MV-4-11 (cell line): ENCODE measurements at regions not wholly inside any gene's neighbourhood (a gene's known extent, or its start where the extent isn't known, plus 50 kb on each side); places are given as distances from the start of the nearest gene placed in this dataset.
A peak's percentile ranks its signal among the peaks of the same experiment; 100 is the strongest.
"Not testable (repeated sequence)": the region's sequence is repeated elsewhere in the genome, so short reads cannot be mapped to it uniquely, and the experiment has no call there.

Source experiments
- DNase-seq: peaks from one replicate; lab custom pipeline; 2025; lab: John Stamatoyannopoulos, UW

DNA sequence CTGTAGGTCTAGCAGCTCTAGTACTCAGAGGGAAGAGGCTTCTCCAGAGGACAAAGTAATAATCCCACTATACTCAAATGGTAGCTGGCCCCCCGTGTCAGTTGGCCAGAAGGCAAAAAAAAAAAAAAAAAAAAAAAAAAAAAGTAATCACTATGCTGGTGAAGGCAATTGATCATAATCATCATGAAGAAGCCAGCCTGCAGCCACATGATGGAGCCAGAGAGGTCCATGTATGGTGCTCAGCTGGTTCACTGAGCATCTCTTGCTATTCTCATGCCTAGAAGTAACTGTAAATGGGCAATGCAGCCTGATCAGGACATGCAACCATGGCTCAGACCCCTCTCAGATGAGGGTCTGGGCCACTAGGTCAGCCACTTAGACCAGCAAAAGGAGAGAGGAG is 378.8 kb downstream of the MED13L start:
- no peak for DNase-seq

DNA sequence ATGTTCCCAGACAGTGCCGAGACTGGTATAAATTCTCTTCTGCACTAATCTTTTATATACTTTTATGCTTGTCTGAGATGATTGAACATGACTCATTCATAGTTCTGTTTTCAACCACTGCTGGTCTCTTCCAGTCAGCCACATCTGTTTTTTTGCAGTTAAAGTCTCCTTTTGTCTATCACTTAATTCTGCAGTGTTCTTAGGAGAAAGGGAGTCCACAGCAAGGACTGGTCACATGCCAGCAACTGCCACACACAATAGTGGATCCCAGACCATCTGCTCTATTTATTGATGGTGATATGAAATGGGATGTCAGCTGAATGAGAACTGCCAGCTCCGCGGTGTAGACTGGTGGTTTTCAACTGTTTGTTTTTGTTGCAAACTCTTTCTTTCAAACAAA is 379.8 kb downstream of the MED13L start:
- DNase-seq = no peak

DNA sequence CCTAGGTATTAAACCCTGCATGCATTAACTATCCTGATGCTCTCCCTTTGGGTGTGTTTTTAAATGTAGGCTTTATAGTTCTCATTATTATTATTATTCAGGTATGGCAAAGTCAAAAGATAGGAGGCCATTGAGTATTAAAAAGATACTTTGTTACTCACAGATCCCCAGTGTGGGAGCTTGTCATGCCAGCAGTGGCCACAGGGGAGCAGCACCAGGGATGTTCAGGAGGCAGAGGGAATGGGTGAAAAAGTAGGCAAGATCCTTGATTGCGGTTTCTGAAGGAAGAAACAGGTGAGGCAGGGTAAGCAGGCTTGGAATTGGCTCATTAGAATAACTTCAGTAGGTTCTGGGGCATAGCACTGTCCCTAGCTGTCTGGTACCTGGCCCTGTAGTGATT is 382.2 kb downstream of the MED13L start:
- DNase-seq = no peak

DNA sequence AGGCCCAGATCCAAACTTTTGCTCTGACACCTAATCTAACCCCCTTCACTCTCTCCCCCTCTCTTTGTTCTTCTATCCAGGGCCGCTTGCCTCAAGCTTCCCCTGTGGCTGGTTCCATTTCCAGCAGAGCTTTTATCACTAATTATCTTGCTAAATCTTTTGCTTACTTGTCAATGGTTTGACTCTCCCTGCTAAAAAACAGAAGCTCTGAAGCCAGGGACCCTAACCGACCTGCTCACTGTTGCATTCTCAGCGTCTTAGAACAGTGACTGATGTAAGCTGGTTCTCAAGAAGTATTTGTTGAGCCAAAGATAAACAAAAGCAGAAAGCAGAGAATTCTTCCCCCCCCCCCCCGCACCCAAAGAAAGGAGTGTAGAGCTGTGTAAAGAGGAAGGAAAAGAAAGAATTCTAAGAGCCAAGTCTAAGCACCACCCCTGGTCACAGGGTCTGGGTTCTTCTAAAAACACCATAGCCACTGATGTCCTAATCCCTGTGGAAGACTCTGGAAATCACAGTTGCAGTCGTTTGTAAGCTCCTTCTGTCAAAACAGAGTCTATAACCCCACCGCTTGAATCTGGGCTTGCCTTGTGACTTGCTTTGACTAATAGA is 385.8 kb downstream of the MED13L start:
- DNase-seq = no peak

DNA sequence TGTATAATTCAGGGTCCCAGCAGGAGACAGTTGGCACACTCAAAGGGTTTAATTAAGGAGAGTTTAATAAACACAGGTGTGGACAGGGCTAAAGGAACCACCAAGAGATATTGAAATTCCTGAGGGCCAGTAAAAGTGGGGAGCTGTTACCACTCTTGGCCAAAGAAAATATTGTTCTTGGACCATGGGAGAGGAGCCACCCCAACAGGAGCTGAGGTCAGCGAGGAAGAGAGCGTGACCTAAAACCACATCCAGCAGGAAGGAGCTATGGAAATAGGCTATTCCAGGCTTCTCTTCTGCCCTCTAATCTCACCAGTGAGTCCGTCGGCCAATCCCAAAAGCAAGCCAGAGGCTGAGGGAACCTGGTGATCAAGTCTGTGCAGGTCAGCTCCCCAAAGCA is 390.8 kb downstream of the MED13L start:
- DNase-seq = no peak

DNA sequence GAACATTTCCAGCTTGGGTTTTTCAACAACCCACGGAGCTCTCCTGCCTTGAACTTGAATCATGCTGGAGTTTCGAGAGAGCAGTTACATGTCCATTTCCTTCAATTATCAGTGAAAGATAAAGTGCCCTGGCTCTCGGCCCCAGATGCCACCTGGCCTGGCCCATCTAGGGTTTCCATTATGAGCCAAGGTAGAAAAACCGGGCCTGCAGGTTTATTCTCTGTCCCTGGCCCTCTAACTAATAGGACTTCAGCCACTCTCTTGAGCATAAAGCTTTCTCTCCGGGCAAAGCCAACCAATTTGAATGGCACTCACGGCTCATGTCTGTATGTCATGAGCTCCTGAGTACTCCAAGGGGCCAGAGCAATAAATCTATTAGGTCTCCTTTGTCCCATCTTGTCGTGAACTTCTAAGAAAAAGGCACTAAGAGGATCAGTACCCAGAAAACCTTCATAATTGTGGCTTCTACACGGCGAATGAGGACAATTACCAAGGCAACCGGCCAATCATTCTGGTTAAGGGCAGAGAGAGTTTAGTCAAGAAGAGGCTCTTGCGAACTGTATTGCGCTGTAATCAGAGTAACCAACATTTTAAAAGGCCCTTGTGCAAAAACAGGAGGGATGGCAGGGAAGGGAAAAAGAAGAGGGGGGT is 392.3 kb downstream of the MED13L start:
- no peak for DNase-seq

DNA sequence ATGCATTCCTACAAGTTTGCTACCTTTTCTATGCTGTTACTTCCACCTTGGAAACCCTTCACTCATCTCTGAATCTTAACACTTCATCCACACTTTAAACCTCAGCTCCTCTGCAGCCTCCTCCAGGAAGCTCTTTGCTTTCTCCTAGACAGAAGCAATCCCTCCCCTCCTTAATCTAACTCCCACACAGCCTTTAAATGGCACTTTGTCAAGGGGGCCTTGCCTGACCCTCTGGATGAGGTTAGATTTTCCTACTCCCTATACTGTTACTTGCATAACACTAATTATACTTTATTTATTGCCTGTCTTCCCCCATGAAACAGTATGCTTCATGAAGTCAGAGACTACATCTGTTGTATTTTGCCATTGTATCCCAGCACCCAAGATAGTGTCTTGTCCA is 394.6 kb downstream of the MED13L start:
- no peak for DNase-seq

DNA sequence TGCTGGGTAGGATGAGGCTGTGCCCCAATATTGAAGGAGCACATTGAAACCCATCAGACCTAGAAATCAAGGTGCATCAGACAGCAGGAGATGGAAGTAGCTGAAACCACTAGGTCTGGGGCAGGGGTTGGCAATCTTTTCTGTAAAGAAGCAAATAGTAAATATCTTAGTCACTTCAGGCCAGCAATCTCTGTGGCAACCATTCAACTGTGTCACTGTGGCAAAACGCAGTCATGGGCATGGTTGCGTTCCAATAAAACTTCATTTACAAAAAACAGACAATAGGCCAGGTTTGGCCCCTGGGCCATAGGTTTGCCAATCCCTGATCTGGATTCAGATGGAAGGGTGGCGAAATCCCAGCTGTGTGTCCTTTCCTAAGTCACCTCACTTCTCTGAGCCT is 397.3 kb downstream of the MED13L start:
- DNase-seq = no peak

DNA sequence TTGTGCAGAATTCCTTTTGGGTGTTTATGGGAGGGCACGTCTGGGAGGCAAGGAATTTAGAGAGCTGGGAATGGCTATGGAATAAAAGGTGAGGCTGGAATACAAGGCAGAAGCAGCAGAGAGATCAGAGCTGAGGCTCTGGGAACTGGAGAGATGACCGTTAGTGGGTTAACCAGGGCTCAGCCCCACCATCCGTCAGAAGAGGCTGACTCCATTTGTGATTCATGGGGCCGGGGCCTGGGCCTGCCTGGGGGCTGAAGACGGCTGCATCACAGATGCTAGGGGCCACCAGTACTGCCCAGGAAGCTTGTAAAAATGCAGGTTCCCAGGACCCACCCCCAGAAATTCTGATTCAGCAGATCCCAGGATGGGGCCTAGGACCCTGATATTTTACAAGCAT is 398.1 kb downstream of the MED13L start:
- DNase-seq = no peak

DNA sequence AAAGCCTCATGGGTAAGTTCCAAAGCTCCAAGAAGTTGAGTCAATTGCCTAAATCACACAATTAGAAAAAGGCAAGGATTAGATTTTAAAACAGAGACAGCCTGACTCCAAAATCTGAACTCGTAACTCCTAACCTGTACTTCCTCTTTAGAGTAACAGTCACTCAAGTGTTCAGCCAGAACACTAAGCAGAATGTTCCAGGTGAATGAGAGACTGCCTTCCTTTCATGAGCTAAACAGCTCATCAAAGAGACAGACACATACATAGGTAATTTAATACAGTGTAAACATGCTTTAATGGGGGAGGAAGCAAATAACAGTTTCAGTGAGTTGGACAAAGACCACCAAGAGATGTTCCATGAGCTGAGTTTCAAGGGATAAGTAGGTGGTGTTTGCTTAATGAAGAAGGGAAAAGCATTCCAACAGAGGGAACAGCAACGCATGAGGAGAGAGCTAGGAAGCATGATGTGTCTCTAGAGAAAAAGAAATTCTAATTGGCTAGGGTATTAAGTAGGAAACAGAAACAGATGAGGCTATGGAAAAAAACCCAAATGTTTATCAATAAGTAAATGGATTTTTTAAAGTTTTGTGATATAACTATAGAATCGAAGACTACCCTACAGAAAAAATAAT is 403.9 kb downstream of the MED13L start:
- no peak for DNase-seq

DNA sequence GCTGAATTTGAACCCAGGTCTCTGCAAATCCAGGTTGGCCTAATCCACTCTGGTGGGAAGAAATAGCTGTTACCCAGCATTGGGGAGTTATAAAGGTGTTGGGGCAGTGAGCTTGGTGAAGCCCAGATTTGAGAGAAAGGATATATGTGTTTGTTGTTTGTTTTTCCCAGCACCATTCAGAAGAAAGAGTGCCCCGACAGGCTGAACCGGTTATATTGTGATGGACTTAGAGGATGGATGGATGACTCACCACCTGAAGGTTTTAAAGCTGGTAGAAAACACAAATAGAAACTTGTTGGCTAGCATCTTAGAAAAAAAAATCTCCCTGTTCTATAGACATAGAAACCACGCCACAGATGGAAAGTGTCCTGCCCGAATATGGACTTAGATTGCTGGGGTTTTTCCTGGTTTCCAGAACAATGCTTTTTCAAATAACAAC is 404.6 kb downstream of the MED13L start:
- DNase-seq = no peak

DNA sequence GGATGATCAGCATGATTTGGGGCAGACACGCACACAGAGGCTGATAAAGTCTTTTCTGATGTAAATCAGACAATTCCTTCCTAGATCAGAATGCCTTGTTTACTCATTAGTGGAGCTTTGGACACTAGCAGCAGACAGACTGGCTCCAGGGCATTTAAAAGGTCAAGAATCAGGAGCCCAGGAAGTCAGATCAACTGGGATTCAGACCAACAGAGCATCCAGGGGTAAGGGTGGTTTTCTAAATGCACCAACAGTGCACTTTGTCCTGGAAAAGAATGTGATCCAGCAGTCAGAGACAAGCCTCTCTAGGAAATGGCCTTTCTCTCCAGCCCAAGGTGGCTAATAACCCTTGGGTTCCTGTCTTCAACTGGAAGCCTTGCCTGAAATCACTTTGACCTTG is 405.3 kb downstream of the MED13L start:
- no peak for DNase-seq

DNA sequence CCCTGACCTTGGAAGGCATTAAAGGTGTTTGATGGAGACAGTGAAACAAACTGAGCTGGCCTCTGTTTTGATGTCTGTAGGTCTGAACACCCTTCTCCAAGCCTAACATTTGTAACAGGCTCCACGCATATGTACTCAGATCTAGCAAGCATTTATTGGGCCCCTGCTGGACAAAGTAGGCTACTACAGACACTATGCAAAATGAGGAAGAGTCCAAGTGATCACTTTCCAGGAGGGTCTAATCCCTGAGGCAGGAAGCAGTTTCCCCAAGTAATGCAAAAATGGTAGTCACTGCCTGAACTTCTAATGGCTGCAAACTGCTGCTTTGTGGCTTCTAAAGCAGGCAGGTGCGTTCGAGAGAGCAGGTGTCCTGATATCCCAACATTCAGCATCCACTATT is 405.8 kb downstream of the MED13L start:
- peak; percentile 55 for DNase-seq

DNA sequence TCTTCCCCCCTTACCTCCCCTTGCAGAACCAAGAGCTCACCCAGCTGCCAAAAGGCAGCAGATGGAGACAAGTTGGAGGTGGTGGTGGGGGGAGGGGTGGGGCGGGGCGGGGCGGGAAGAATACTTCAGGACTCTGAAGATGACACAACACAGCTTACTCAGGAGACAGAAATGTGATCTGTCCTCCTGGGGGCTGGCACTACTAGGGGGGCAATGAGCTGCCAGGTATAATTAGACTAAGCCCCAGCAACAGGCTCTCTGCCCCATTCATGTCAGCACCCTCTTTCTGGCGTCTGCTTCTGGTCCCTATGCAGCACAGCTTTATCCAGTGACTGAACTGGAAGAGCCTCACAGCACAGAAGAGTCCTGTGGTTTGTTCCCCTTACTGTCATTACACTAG is 407.0 kb downstream of the MED13L start:
- DNase-seq = no peak

DNA sequence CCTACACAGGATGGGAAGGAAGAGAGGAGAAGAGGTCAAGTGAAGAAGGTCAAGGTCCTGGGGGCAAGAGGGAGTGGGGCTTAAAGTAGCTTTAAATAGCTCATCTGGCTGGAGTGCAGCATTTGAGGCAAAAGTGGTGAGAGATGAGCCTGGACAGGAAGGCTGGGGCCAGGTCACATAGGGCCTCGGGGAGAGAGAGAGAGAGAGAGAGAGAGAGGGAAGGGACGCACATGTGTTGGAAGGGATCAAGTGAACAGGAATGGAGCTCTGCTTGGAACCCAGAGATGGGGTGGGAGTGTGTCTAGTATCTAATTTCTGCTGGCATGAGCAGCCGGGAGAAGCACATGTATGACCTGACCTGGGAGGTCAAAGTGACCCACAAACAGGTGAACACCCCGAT is 407.5 kb downstream of the MED13L start:
- no peak for DNase-seq

DNA sequence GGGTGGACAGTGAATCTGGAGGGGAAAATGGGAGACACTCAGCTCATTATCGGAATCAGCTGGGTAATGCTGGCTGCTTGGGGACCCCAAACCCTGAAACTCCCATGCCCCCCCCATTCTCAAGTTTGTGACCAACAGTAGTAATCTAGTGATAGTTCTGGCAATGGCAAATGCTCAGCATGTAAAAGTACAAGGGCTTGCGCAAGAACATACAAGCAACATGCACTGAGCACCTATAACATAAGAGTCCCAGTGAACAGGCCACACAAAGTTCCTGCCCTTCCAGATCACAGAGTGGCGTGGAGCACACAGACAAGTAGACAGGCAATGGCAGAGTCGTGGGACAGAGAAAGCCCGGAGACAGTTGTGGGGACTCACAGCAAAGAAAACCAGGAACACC is 407.9 kb downstream of the MED13L start:
- no peak for DNase-seq

DNA sequence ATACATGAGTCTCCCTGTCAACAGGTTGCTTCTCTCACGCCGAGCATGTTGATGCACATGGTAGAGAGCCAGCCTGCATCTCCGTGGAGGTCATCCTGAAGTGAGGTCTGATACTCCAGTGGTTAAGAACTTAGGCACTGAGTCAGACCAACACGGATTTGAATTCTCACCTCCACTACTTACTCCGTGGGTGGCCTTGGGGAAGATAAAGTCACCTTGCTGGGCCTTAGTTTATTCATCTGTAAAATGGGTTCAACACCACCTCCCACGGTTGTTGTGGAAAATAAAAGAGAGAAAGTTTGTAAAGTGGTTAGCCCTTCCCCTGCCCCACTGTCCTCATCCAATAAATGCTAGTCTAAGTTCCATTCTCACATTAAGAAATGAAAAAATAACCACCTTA is 408.9 kb downstream of the MED13L start:
- no peak for DNase-seq

DNA sequence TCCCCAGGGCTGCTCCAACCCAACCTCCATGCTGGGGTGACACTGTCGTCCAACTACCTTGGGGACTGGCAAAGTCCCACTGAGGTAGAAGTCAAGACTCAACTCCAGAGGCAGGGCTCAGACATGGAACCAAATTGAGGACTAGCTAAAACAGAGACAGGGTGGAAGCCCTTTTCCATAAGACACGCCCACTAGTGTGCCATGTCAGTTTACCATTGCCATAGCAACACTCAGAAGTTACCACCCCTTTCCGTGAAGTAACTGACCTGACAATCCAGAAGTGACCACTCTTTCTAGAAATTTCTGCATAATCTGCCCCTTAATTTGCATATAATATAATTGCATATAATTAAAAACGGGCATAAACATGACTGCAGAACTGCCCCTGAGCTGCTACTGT is 409.6 kb downstream of the MED13L start:
- DNase-seq = no peak

DNA sequence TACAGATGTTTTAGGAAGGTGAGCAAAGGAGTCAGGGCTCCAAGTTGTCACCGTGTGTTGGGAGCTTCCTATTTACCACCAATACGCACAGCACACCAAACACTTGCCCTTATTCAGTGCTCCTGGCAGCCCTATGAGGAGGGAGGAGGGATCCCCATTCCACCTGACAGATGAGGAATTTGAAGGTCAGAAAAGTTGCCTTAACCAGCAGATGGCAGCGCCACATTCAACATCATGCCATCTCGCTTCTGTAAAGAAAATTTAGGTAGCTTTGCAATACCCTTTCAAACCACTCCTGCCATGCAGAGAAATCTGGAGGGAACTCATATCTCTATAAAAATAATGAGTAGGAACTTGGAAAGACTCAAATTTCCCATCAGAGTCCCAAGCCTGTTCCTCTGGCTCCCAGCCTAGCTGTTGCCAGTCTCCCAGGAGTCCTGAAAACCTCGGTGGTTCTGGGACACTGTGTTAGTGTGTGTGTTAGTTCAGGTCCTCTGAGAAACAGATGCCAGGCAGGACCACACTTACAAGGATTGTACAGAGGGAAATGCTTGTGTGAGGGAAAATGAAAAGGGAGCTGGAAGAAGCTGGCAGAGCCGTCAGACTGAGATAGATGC is 410.5 kb downstream of the MED13L start:
- no peak for DNase-seq

DNA sequence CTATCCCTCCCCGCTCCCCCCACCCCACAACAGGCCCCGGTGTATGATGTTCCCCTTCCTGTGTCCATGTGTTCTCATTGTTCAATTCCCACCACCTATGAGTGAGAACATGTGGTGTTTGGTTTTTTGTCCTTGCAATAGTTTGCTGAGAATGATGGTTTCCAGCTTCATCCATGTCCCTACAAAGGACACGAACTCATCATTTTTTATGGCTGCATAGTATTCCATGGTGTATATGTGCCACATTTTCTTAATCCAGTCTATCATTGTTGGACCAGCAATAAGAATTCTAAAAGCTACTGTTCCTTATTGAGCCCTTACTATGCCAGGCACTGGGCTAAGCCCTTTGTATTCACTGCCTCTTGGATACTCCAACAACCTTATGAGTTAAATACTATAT is 411.2 kb downstream of the MED13L start:
- not testable (repeated sequence) for DNase-seq

DNA sequence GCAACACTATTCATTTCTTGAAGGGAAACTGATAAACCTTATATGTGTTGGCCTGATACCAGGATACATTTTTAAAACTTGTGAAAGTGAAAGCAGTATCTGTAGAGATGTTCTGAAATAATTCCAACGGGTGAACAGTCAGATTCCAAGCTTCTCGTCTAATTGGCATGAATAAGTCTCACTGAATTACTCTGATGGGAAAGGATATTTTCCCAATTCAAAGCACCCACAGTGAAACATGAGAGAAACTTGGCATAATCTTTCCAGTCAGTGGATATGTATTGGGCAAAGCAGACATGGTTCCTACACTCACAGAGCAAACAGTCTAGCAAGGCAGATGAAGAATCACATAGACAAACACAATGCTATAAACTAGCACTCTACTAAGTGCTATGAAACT is 413.1 kb downstream of the MED13L start:
- no peak for DNase-seq

DNA sequence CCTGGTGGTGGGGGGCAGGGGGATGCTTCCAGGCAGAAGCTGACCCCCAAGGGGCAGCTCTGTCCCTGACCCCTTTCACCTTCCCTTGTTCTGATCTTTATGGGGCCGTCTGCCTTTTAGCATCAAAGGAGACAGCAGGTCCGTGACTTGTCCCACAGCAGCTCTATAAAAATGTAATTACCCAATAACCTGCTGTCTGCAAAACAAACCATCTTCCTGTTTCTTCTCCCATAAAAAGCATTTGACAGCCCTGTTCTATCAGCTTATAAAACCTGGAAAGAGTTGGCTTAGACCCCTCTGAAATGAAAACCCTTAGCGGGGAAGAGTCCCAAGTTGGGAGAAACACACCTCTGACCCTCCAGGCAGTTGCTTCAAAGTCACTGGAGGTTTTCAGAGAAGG is 416.9 kb downstream of the MED13L start:
- DNase-seq = no peak

DNA sequence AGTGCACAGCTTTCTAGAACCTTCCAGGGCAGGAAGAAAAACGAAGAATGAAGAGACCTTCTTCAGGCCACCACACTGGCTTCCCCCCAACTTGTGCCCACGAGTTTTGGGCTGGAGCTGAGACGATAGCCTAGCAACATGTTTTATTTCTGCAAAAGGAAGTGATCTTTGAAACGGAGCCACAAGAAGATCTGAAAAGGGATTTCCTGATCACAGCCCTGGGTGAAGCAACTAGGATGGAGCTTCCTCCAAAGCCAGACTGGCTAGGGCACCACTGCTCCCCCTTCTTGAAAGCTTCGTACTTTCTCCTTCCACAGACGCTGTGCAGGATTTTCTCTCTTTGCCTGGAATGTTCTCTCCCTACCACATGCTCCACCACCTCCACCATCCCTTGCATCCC is 418.3 kb downstream of the MED13L start:
- DNase-seq = peak; percentile 38
